ENCODE measurements at regions not wholly inside any gene's neighbourhood (a gene's known extent, or its start where the extent isn't known, plus 50 kb on each side); places are given as distances from the start of the nearest gene placed in this dataset.

DNA sequence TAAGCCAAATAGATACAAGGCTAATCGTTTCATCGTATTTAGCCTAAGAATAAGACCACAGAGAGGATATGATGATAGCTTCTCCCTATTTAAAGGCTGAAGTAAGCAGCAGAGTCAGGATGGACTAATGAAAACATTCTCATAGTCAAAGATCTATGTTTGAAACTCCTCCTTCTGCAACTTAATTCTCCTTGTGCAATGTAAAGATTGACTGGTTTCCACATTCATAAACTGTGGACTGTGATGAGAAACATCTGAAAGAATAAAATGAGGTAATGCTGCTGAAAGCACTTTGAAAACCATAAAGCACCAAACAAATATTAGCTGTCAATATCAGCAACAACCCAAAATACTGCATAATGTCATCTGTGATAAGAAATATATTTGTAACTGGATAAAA lies 361.9 kb downstream of the CSNK1G3 start:
- DNase-seq (ENCODE audit: low read depth): no peak
- no peak for TF ChIP-seq CTCF (conservative IDR thresholded peaks at IDR 0.05; ENCODE audit: control insufficient read depth, insufficient read depth, low read depth, low read length)
- no peak overlapping the region for H3K4me3 ChIP-seq (ENCODE audit: control insufficient read depth, low read depth, low read length)

DNA sequence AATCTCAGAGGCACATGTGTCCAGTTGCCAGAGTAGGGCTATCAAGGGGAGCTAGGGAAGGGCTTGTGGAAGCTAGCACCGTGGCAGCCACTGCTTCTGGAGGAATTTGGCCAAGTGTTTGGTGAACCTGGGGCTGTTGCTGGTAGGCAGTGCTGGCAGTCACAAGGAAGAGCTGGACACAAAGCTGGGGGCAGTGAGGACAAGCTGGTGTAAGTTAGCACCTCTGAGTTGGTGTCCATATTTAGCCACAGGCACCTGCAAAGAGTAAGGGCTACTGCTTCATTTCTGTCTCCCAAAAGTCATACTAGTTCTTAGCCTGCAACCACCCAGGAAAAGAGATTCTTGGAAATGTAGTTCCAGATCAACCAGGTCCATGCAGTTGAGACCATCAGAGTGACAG lies 359.4 kb downstream of the CSNK1G3 start:
- no peak overlapping the region for H3K4me3 ChIP-seq (ENCODE audit: control insufficient read depth, low read depth, low read length)
- no peak for TF ChIP-seq CTCF (conservative IDR thresholded peaks at IDR 0.05; ENCODE audit: control insufficient read depth, insufficient read depth, low read depth, low read length)
- DNase-seq (ENCODE audit: low read depth): no peak

- DNase-seq (ENCODE audit: low read depth): no peak
- H3K4me3 ChIP-seq (ENCODE audit: control insufficient read depth, low read depth, low read length): no peak overlapping the region
- no peak for TF ChIP-seq CTCF (conservative IDR thresholded peaks at IDR 0.05; ENCODE audit: control insufficient read depth, insufficient read depth, low read depth, low read length)
These were observed 356.9 kb downstream of the CSNK1G3 start for GRCh38 chr5:123868881-123869280.

DNA sequence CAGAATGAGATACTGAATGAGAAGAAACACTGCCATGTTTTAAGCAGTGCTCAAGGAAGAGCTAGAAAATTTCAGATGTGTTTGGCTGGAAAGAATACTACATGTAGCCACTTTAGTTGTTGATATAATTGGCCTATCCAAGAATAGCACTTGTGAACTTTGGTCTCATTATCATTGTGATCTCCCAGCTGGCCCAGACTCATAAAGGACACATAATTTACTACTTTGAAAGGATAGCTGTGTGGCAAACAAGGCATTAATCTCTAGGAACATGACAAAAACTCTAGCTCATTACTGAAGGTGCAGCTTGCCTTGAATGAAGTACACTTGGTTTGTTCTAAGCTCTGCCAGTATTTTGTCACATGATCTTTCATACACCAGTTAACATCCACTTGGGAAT lies 356.3 kb downstream of the CSNK1G3 start:
- H3K4me3 ChIP-seq (ENCODE audit: control insufficient read depth, low read depth, low read length): no peak overlapping the region
- TF ChIP-seq CTCF (conservative IDR thresholded peaks at IDR 0.05; ENCODE audit: control insufficient read depth, insufficient read depth, low read depth, low read length): no peak
- DNase-seq (ENCODE audit: low read depth): no peak

DNA sequence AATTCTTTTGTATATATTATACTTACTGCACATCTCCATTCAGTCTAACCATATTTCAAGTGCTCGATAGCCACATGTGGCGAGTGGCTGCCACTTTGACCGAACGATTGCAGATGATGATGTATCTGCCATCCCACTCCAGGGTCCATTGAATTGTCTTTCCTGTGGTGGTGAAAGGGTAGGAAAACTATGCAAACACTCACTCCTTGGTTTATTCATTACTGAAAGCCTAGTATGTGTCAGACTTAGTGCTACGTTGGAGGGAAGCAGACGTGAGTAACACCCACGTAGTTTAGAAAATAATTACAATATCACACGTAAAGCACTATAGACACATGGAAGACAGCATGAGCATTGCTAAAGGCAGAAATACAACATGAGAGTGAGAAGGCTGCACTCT lies 353.7 kb downstream of the CSNK1G3 start:
- no peak for TF ChIP-seq CTCF (conservative IDR thresholded peaks at IDR 0.05; ENCODE audit: control insufficient read depth, insufficient read depth, low read depth, low read length)
- H3K4me3 ChIP-seq (ENCODE audit: control insufficient read depth, low read depth, low read length): no peak overlapping the region
- no peak for DNase-seq (ENCODE audit: low read depth)

- no peak for DNase-seq (ENCODE audit: low read depth)
- no peak overlapping the region for H3K4me3 ChIP-seq (ENCODE audit: control insufficient read depth, low read depth, low read length)
- TF ChIP-seq CTCF (conservative IDR thresholded peaks at IDR 0.05; ENCODE audit: control insufficient read depth, insufficient read depth, low read depth, low read length): no peak
These were observed 352.6 kb downstream of the CSNK1G3 start for GRCh38 chr5:123864578-123864977.

DNA sequence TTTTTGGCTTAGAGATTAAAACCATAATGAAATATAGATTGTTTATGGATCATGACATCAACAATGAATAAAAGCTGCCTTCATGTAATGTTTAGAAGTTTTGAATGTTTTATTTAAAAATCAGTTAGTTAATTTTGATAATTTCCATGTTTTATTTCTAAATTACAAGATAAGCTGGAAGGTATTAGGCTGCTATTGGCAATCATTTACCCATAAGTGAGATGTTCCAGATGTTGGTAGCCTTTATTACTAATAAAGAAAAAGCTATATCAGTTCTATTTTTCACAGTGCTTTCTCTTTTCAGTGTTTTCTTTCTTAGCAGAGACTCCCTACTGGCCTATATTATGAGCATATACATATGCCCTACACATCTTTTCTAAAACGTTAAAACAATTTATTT lies 347.0 kb downstream of the CSNK1G3 start:
- DNase-seq (ENCODE audit: low read depth): no peak
- H3K4me3 ChIP-seq (ENCODE audit: control insufficient read depth, low read depth, low read length): no peak overlapping the region
- no peak for TF ChIP-seq CTCF (conservative IDR thresholded peaks at IDR 0.05; ENCODE audit: control insufficient read depth, insufficient read depth, low read depth, low read length)

Measured in fibroblast of mammary gland (primary cell).